Activated CD8-positive, alpha-beta T cell treated with anti-CD3 and anti-CD28 coated beads for 36 hours (primary cell): ENCODE measurements at regions not wholly inside any gene's neighbourhood (a gene's known extent, or its start where the extent isn't known, plus 50 kb on each side); places are given as distances from the start of the nearest gene placed in this dataset.

Experiments
- ATAC-seq: fragments of 200-7000 bp; cut with Tn5 transposase; one replicate; pipeline ENCODE4 v1.10.0; 2021; ENCODE audit warnings: mild to moderate bottlenecking, moderate library complexity
- CTCF ChIA-PET: fragments of 350-600 bp; sonication (Branson Sonifier 250); formaldehyde crosslinking; loops from one replicate; lab custom pipeline; 2021; ENCODE audit warnings: antibody characterized with exemption; lab: Charles Lee
- POLR2A ChIA-PET: fragments of 350-600 bp; sonication (Branson Sonifier 250); formaldehyde crosslinking; loops from one replicate; lab custom pipeline; 2021; ENCODE audit warnings: antibody characterized with exemption; lab: Charles Lee
- DNase-seq: peaks from one replicate; pipeline ENCODE4 v3.0.0-alpha.2; 2020
- H3K27ac Mint-ChIP-seq: one replicate; pipeline ENCODE4 v1.8.0; 2021; ENCODE audit warnings: mild to moderate bottlenecking, mixed read lengths
- H3K27me3 Mint-ChIP-seq: one replicate; pipeline ENCODE4 v1.8.0; 2021; ENCODE audit warnings: mixed read lengths
- H3K36me3 Mint-ChIP-seq: one replicate; pipeline ENCODE4 v1.8.0; 2021; ENCODE audit warnings: low read depth, mixed read lengths
- H3K4me1 Mint-ChIP-seq: one replicate; pipeline ENCODE4 v1.8.0; 2021; ENCODE audit warnings: low read depth, mixed read lengths
- H3K4me3 Mint-ChIP-seq: one replicate; pipeline ENCODE4 v1.8.0; 2021; ENCODE audit warnings: mild to moderate bottlenecking, moderate library complexity, mixed read lengths
- H3K9me3 Mint-ChIP-seq: one replicate; pipeline ENCODE4 v1.8.0; 2021; ENCODE audit warnings: mixed read lengths
- intact Hi-C: fragments of 100-400 bp; cut with micrococcal nuclease; formaldehyde crosslinking; loops from one replicate; pipeline ENCODE4 v1.10.0; 2022
- TF ChIP-seq, protein P1 (sequence below): fragments of 200-600 bp; IDR thresholded peaks from one replicate; pipeline ENCODE4 v1.8.0; 2022; ENCODE audit warnings: antibody characterized with exemption, mild to moderate bottlenecking

DNA sequence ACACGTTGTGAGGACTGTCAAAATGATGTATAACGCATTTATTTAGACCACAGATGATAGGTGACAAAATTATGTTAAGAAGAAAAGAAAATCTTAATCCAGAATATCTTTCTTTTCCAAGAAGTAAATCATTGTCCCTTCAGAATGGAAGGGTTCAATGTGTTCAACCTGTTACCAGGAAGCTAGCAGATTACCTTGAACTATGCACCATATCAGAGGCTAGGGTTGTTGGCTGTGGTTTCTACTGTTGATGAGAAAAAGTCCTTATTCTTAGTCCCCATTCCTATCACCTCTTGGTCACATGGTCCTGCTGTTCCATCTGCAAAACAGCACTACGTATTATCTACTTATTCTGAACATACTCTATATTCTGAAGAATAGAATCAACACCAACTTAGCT lies 339.5 kb upstream of the CADM1 start:
- TF ChIP-seq, protein P1, sequence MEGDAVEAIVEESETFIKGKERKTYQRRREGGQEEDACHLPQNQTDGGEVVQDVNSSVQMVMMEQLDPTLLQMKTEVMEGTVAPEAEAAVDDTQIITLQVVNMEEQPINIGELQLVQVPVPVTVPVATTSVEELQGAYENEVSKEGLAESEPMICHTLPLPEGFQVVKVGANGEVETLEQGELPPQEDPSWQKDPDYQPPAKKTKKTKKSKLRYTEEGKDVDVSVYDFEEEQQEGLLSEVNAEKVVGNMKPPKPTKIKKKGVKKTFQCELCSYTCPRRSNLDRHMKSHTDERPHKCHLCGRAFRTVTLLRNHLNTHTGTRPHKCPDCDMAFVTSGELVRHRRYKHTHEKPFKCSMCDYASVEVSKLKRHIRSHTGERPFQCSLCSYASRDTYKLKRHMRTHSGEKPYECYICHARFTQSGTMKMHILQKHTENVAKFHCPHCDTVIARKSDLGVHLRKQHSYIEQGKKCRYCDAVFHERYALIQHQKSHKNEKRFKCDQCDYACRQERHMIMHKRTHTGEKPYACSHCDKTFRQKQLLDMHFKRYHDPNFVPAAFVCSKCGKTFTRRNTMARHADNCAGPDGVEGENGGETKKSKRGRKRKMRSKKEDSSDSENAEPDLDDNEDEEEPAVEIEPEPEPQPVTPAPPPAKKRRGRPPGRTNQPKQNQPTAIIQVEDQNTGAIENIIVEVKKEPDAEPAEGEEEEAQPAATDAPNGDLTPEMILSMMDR = no peak
- Mint-ChIP-seq H3K4me3 (no peak overlapping the region), H3K36me3 (no peaks in the 10 kb centered on the region), H3K4me1 (no peaks in the 10 kb centered on the region), H3K9me3 (peaks cover 2% of the 10 kb centered on the region), H3K27ac (no peak overlapping the region), H3K27me3 (no peaks in the 10 kb centered on the region)
- intact Hi-C loops = no loop called here
- POLR2A ChIA-PET = no interaction called here
- ATAC-seq = no peak
- CTCF ChIA-PET = no interaction called here
- no peak for DNase-seq

DNA sequence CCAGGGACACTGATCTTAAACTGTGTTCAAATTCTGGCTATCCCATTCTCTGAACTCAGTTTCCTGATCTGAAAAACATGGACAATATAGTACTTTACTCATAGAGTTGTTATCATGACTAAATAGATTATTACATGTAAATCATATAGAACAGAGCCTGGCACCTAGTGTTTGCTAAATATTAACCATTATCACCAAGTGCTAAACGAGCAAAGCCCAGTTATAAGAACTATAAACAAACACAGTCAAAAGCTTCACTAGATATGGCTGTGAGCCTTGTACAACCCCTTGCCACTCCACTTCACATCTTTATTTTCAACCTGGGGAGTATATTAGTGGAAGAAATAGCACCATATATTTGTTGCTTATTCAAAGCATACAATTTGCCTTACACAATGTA lies 338.9 kb upstream of the CADM1 start:
- Mint-ChIP-seq H3K27ac (no peak overlapping the region), H3K36me3 (no peaks in the 10 kb centered on the region), H3K4me3 (no peak overlapping the region), H3K27me3 (no peaks in the 10 kb centered on the region), H3K9me3 (peaks cover 5% of the 10 kb centered on the region), H3K4me1 (no peaks in the 10 kb centered on the region)
- ChIA-PET POLR2A (no interaction called here), CTCF (no interaction called here)
- DNase-seq (no peak), ATAC-seq (no peak)
- intact Hi-C loops = no loop called here
- TF ChIP-seq, protein P1 = no peak

GRCh38 chr11:115820026-115820425 lies 315.8 kb upstream of the CADM1 start:
- Mint-ChIP-seq H3K9me3 (peaks cover 4% of the 10 kb centered on the region), H3K36me3 (no peaks in the 10 kb centered on the region), H3K4me1 (no peaks in the 10 kb centered on the region), H3K4me3 (no peak overlapping the region), H3K27ac (no peak overlapping the region), H3K27me3 (no peaks in the 10 kb centered on the region)
- TF ChIP-seq, protein P1 = no peak
- intact Hi-C loops = no loop called here
- ATAC-seq (no peak), DNase-seq (no peak)
- CTCF ChIA-PET = no interaction called here
- POLR2A ChIA-PET = no interaction called here

DNA sequence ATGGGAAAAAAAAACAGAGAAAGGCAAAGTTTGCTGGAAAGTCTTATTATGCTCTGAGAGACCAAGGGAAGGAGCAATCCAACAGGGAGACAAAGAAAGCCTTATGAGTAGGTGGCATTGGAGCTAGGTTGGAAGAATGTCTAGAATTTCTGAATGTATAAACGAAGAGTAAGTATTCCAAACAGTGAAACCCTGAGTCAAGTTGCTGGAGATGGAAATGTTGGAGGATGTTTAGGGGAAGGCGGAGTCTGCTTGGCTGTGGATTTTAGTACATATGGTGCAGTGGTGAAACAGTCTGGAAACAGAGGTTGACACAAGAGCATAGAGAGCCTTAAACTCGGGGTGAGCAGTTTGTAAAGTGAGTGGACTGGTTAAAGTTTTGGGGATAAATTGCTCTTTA lies 314.8 kb upstream of the CADM1 start:
- H3K4me3 Mint-ChIP-seq = no peak overlapping the region
- H3K27me3 Mint-ChIP-seq = no peaks in the 10 kb centered on the region
- DNase-seq = no peak
- no peak overlapping the region for H3K27ac Mint-ChIP-seq
- CTCF ChIA-PET = no interaction called here
- TF ChIP-seq, protein P1 = no peak
- ATAC-seq = no peak
- intact Hi-C loops = no loop called here
- no peaks in the 10 kb centered on the region for H3K4me1 Mint-ChIP-seq
- POLR2A ChIA-PET = interaction anchor here (0.6 kb wide), 1 partner anchor 1950 kb away, joined by 4 read pairs; no protein-coding TSS in a partner anchor
- peaks cover 4% of the 10 kb centered on the region for H3K9me3 Mint-ChIP-seq
- no peaks in the 10 kb centered on the region for H3K36me3 Mint-ChIP-seq

DNA sequence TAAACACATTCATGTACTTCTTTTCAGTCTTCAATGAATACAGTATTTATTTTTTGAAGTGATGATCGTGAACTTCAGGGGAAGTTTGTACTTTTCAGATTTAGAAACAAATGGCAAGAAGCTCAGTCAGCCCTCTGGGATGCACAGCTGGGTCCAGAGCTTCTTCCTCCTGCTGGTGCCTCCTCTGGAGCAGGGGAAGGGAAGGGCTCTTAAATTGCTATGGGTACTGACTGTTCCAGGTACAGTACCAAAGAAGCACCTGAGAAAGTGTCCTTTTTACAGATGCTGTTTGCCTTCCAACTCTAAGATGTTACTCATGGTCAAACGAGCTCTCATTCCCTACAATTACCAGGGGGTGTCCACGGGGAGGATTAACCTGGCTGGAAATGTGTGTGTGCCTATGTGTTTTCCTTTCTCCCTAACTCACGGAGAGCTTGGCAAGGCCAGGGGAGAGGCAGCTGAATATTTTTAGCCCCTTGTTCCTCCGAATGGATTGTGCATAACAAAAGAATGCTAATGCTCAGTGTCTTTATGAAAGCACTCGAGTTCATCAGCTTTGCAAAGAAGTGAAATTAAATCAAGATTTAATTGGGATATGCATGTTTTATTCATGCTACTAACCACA lies 313.7 kb upstream of the CADM1 start:
- no peak overlapping the region for H3K4me3 Mint-ChIP-seq
- TF ChIP-seq, protein P1 = no peak
- intact Hi-C loops = no loop called here
- H3K27ac Mint-ChIP-seq = no peak overlapping the region
- POLR2A ChIA-PET = no interaction called here
- ATAC-seq = no peak
- CTCF ChIA-PET = no interaction called here
- H3K9me3 Mint-ChIP-seq = peaks cover 4% of the 10 kb centered on the region
- no peaks in the 10 kb centered on the region for H3K27me3 Mint-ChIP-seq
- no peaks in the 10 kb centered on the region for H3K4me1 Mint-ChIP-seq
- no peaks in the 10 kb centered on the region for H3K36me3 Mint-ChIP-seq
- DNase-seq = no peak
